ENCODE measurements at regions not wholly inside any gene's neighbourhood (a gene's known extent, or its start where the extent isn't known, plus 50 kb on each side); places are given as distances from the start of the nearest gene placed in this dataset.
A peak's percentile ranks its signal among the peaks of the same experiment; 100 is the strongest.
"Not testable (repeated sequence)": the region's sequence is repeated elsewhere in the genome, so short reads cannot be mapped to it uniquely, and the experiment has no call there.

DNA sequence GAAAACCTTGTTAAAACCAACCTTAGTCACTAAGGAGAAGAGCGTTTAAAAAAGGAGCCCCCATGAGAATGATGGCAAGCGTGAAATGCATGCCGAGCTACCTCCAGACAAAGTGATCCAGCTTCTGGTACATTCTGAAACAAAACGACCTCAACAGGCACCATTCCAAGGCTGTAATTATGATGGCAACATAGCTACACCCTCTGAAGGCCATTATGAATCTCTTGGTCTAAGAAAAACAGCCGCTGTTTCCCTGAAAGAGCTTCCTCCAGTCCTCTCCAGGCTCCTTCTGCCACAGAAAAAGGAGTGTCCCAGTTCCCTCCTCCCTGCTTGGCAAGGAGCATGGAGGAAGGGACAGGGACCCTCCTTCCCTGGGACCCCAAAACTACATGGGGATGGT is 50.0 kb upstream of the ABLIM1 start:
- DNase-seq = no peak

DNA sequence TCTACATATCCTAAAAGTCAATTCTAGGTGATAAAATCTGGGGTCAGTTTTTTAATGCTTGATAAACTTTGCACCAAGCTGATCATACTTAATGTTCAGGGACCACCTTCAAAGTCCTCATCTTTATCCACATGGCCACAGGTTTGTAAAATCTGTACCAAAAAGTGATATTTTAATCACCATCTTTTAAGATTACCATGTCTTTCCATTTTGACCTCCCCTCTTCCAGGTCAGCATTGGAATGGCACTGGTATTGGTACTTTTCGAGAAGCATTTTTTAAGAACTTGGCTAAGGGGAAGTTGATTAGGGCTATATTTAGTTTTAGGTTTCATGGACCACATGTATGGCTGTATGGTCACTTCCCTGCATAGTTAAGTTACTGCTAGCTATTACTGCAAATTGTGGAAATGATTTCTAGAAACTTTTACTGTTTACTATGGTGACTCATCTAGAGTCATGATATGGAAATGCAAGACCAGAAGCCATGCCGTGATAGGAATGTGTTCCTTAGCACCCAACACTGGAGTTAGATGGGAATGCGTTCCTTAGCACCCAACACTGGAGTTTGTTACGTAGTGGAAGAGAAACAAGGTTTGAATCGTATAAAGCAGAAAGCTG is 50.8 kb upstream of the ABLIM1 start:
- no peak for DNase-seq

DNA sequence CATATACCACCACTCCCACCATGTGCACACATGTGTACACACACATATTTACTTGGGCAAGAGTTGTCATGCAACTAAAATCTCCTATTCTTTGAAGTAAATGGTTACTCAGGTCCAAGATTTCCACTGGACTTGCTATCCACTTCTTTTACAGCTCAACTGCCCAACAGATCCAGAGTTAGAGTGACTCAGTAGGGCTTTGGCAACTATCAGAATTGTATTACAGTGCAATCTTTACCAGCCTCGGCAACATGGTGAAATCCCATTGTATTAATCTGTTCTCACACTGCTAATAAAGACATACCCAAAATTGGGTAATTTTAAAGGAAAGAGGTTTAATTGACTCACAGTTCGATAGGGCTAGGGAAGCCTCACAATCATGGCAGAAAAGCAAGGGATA is 51.9 kb upstream of the ABLIM1 start:
- DNase-seq = no peak

DNA sequence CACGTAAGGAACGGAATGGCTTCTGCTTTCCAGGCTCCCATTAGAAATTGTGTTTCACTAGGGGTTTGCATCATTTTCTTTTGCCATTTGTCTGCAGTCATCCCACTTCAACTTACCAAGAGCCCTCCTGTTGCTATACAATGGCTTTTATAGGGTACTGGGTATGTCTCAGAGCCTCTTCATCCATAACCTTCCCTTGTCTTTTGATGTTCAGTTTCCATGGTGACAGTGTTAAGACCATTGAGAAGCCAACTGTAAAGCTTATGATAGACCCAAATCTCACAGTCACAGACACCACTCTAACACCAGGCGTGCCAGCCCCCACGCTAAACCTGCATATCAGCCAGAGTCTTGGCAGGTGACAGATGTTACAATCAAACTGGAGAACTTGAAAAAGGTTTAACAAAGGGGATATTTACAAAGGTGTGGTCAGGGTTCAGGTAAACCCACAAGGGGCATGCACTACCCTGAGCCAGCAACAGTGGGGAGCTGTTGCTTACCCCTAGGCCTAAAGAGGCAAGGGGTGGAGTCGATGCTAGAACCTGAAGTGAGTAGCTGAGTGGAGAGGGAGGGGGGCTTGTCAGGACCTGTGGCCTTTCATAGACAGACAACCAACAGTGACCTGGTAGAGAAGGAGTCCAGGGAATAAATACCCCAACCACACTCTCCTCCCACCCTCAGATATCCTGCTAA is 53.2 kb upstream of the ABLIM1 start:
- DNase-seq = no peak

DNA sequence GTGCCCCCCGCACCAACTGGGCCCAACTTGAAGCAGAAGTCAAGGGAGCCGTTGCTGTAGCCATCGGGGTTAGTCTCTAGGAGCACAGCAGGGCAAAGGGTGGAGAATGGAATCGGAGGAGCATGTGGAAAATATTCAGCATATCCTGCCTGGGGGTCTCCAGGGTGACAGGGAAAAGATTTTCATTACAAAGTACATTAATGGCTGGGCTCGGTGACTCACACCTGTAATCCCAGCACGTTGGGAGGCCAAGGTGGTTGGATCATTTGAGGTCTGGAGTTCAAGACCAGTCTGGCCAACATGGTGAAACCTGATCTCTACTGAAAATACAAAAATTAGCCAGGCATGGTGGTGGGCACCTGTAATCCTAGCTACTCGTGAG is 53.8 kb upstream of the ABLIM1 start:
- no peak for DNase-seq

DNA sequence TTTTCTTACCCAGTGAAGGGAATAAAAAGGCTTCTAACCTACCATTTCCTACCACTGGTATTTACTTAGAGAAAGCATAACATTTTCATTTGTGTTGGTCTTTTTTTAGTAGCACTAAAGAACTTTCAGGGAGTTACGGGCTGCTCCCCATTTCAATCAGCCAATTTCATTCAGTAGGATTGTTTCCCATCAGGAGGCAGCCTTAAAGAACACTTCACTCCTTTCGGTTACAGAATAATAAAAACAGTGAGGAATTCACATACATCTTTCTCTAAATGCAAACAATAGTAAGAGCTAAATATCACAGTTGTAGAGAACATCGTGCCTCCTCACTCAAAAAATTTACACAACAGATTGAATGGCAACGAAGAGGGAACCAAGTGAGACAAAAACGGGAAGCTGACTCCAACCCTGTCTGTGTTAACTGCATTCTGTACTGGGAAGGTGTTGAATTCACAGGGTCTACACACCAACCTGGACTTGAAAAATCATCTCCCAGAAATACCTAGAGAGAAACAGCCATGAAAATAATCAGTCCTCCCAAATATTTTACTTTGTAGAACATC is 55.5 kb upstream of the ABLIM1 start:
- DNase-seq = no peak

DNA sequence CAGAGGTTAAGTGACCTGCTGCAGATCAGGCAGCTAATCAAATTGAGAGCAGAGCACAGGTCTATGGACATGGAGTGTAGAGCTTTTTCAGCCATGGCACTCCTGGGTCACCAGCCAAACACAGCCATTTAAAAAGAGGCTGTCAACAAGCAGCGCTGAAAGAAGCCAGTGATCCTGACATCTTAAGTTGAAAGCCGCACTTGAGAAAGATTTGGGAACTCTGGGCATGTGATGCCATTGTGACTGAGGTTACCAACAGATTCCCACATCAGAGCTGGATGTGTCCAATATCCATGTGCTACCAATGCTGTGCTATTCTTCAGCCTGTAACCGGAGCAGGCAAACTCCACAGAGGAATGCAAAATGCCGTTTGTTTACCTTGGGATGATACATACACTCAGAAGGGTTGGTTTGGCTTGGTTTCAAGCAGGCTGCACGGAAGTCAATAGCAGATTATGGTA is 56.2 kb upstream of the ABLIM1 start:
- DNase-seq = peak; percentile 16

DNA sequence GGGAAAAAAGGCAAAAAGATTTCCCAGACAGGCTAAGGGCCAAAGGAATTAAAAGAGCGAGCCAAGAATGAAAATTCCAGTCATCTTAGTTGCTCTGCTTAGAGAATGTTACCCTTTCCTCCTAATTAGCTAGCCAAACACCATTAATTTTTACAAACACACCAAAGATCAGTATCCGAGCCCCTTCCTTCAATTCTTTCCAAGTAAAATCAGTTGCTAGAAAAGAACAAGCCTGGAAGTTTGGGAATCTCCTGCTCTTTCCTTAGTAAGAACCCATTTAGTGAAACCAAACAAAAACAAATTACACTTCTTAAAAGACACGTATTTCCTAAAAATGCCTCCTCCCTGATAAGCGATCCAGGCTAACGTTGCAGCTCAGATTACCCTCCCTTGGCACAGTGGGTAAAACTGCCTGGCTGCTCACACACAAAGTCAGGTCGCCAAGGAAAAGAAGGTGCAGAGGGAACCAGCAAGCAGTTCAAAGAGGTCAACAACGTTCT is 57.1 kb upstream of the ABLIM1 start:
- no peak for DNase-seq

DNA sequence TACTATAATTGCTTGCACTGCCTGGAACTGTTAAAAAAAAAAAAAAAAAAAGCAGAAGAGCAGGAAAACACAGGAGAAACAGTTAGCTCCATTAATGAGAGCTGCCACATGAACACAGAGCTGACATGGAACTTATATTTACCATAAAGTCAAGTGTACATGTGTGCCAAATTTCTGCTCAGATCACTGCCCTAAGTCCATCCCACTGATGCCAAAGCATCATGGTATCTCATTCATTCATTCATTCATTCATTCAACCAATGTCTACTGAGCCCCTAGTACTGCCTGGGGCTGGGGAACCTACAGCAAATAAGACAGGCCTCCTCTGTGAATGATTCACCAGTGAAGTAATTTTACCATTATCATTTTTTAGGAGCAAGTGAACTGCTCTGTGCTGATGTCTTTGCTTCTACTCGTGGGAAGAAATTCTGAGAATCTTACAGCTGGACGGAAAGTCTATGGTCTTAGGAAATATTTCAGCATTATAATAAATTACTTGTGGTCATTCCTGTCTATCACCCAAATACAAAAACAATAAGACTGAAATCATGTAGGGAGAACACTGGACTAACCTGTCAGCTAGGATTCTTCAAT is 58.8 kb upstream of the ABLIM1 start:
- no peak for DNase-seq

DNA sequence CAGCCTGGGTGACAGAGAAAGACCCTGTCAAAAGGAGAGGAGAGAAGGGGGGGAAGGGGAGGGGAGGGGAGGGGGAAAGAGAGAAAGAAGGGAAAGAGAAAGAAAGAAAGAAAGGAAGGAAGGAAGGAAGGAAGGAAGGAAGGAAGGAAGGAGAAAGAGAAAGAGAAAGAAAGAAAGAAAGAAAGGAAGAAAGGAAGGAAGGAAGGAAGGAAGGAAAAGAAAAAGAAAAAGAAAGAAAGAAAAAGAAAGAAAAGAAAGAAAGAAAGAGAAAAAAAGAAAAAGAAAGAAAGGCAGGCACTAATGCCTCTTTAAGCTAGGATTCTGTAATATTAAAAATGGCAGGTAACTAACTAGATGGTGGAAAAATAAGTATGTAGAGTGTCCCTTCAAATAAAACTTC is 59.8 kb upstream of the ABLIM1 start:
- DNase-seq = not testable (repeated sequence)

DNA sequence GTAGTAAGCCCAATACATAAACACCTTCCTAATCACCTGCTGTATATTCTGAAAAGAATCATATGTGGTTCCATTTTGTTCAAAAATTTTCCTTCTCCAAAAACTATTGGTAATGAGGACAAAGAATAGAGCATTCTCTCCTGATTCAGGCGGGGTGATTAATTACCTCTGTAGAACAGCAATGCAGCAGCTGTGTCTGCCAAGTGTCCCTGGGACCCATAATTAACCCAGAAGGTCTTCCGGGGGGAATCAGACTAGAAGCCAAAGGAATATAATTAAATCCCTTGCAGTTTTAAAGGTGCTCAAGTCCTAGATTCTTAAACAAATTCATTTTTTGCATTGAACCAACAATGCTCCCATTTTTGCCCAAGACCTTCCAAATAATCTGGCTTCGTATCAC is 60.3 kb upstream of the ABLIM1 start:
- DNase-seq = no peak

DNA sequence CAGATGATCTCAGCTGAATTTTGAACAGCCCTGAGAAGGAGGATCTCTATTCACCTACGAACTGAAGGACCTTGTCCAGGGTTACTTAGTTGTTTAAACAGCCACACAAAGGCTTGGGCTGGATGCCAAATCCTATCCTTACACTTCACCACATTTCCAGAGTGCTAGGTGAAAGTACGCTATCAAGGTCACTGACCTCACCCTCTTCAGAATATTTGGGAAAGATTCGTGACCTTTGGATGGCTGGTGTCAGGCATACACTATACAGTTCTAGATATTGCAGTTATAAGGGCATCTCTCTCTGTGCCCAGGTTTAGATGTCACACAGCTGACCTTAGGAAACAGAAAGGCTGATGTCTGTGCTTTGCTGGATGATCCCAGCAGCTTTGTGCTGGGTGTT is 61.2 kb upstream of the ABLIM1 start:
- DNase-seq = no peak

DNA sequence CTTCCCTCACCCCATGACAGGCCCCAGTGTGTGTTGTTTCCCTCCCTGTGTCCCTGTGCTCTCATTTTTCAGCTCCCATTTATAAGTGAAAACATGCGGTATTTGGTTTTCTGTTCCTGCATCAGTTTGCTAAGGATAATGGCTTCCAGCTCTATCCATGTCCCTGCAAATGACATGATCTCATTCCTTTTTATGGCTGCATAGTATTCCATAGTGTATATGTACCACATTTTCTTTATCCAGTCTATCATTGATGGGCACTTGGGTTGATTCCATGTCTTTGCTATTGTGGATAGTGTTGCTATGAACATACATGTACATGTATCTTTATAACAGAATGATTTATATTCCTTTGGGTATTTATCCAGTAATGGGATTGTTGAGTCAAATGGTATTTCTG is 61.9 kb upstream of the ABLIM1 start:
- DNase-seq = not testable (repeated sequence)

DNA sequence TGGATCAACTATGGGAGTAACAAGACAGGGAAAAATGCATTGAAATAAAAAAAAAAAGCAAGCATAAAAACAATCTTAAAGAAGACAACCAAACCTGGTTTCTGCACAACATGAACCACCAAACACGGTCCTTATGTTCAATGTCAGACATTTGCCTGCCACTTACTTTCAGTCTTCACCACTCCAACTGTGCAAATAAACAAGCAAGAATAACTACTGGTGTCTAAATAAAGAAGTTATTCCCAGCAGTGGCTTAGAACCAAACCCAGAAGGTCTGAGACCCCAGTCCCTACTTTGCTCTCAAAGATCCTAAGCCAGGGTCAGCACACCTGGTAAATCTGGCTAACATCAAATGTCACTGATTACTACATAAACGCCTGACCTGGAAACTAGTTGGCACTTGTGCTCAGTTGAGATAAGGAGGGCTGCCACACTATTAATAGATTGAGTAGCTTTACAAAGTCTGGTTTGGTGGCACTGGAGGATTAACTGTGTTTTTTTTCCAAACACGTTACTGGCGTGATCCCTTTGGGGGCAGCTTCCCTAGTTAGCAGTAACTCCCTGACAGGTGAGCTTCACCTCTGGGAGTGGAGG is 62.7 kb upstream of the ABLIM1 start:
- DNase-seq = no peak

DNA sequence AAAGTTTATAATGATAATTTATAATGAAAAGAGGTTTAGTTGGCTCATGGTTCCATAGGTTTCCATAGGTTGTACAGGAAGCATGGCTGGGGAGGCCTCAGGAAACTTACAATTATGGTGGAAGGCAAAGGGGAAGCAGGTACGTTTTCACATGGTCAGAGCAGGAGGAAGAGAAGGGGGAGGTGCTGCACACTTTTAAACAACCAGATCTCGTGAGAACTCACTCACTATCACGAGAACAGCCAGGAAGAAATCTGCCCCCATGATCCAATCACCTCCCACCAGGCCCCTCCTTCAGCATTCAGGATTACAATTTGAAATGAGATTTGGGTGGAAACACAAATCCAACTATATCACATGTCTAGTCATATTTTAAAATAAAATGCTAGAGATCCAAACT is 64.1 kb upstream of the ABLIM1 start:
- not testable (repeated sequence) for DNase-seq

DNA sequence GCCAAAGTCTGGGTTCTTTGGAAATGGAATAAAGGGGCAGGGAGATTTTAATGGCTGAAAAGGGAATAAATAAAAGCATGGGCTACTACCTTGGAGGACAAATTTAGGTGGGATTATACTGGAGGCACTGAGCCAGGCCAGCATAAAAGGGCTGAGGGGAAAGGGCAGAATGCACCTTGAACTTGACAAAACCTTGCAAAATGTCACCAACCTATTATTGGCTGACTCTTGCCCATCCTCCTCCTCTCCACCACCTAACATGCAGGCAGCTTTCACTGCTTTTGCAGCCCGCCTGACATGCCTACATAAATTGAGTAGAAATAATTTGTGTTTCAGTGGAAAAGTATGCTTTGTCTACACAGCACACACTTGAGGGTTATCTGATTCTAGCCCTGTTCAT is 65.3 kb upstream of the ABLIM1 start:
- DNase-seq = no peak

DNA sequence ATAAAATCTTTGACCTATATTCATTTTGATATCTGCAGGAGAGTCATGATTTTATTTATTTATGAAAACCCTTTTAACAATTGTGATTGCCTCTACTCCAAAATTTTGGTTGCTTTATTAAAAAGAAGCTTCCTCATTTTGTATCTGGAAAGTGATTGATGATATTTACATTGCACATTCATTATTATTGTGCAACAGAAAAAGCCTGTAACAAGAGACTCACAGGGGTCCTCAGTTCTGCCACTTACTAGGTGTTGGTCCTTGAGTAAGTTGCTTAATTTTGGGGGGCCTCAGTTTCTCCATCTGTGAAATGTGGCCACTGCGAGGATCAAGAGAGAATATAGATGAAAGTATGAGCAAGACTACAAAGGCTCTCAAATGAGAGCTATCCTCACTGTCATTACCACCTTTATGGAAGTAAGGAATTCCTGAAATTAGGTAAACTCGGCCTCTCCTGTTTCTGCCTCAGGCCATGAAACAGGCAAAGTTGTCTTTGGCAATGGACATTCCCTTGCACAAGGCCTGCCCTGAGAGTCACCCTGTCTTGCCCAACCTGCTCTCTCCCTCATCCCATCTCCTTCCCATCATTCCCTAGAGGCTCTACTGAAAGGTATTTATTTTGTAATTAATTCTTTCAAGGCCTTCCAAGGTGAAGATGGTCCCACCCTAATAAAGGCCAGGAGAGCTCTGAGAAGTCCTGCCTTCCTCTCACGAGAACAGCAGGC is 66.1 kb upstream of the ABLIM1 start:
- DNase-seq = no peak

DNA sequence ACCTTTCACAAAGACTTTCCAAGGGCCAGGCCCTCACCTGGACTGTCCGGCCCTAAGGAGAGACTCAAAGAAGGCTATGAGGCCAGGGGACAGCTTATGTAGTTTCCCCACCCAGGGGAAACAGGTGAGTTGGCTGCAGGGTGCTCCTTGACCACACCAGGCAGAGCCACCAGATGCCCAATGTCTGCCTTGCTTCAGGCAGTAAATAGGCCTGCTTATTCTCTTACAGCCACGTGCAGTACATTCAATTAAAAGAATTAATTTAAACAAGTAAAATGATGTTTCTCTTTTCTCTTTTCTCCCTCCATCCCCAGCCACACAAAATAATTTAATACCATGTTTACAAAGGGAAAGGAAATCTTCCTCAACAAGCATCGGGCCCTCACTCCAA is 66.6 kb upstream of the ABLIM1 start:
- DNase-seq = no peak

DNA sequence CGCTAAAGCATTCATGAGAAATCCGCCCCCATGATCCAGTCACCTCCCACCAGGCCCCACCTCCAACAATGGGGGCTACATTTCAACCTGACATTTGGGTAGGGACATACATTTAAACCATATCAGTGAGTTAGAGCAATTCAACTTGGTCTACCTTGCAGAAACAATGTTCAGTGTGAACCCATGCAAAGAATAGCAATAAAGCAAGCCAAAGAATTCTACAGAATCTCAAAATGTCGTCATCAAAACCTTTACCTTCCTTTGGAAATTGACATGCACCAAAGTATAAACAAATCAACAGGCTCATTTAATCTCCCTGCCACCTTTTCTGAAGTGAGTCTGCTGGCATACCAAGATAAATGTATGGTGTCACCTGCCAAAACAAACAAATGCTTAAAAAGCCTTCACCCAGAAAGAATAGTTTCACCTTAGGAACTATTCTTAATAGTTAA is 68.8 kb upstream of the ABLIM1 start:
- DNase-seq = no peak

DNA sequence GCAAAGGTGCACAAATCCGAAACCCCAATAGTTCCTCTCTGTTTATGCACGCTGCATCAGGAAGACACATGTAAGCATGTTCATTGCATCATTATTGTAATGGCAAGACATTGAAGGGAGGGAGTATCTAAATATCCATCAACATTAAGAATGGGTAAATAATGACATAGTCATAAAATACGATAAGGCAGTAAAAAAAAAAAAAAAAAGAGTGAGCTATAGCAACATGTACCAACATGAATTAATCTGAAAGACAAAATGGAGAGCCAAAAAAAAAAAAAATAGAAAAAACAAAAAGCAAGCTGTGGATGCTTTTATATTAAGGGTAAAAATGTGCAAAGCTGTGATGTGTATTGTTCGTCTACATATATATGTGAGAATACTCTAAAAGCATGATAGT is 70.2 kb upstream of the ABLIM1 start:
- DNase-seq = no peak

DNA sequence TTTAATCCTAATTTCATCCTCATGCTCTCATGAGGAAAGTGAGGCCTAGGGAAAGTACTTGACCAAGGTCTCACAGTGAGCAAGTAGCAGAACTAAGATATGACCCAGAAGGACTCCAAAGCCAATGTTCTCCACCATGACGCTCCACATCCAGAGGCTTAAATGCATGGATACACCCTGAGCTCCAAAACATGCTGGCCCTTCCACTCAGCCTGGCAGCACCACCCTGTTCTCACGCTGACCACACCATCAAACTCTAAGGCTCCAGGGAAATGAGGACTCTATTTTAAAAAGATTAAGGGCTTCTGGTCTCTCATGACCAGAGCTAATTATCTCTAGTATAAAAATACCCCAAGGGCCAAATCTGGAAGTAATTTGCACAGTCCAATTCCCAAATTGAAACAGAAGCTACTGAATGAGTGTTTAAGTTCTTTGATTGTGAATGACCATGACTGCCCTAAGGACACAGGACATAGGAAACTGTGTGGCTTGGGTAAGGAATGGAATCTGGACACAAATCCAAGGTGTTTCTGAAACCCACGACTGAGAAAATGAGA is 71.1 kb upstream of the ABLIM1 start:
- DNase-seq = no peak

DNA sequence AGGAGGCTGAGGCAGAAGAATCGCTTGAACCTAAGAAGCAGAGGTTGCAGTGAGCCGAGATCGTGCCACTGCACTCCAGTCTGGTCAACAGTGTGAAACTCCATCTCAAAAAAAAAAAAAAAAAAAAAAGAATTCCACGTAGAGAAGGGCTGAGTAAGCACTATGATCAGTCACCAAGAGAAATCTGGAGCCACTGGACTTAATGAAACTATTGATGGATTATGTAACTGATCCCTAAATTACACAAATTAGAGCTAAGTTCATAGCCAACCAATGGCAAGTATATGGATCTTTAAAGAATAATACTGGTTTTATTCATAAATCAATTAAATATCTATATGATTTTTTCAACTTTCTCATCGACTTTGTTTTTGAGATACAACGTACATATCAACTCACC is 72.2 kb upstream of the ABLIM1 start:
- DNase-seq = no peak

DNA sequence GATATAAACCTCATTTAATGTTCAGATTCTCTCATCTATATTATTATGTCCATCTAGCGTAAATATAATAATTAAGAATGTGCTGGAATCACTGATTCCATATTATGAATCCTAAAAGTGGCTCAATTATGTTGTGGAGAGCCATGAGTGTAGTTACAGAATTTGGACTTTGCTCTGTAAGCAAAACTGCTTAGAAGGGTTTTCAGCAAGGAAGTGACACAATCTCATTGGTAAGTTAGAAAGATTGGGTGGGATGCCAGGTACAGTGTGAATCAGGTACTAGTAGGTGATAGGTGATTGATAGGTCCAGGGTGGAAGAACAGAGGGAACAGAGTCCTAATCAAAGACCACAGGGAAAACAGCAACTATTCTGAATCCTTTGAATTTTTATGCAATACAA is 74.9 kb upstream of the ABLIM1 start:
- no peak for DNase-seq
